Osteoblast (primary cell): ENCODE measurements at regions not wholly inside any gene's neighbourhood (a gene's known extent, or its start where the extent isn't known, plus 50 kb on each side); places are given as distances from the start of the nearest gene placed in this dataset.

Experiments used
- DNase-seq: peaks from one replicate; pipeline ENCODE4 v3.0.0; 2011; ENCODE audit warnings: low spot score, mixed read lengths; ENCODE audit not compliant: insufficient read length; ENCODE audit errors: missing footprints
- H2AFZ ChIP-seq: 2 replicates; pipeline ENCODE4 v1.6.0; 2011; ENCODE audit warnings: mild to moderate bottlenecking, low read length
- H3K27ac ChIP-seq: 2 replicates; pipeline ENCODE4 v1.5.1; 2011; ENCODE audit warnings: mild to moderate bottlenecking, low read depth, low read length, moderate library complexity
- H3K27me3 ChIP-seq: 2 replicates; pipeline ENCODE4 v1.6.0; 2012; ENCODE audit warnings: mild to moderate bottlenecking, control low read depth, inconsistent platforms, low read length, moderate library complexity; ENCODE audit not compliant: insufficient read depth
- H3K36me3 ChIP-seq: 2 replicates; pipeline ENCODE4 v1.5.1; 2011; ENCODE audit warnings: mild to moderate bottlenecking, low read length, control low read depth, moderate library complexity; ENCODE audit not compliant: insufficient read depth
- H3K4me1 ChIP-seq: 2 replicates; pipeline ENCODE4 v1.5.1; 2011; ENCODE audit warnings: mild to moderate bottlenecking, low read length, control low read depth, moderate library complexity; ENCODE audit not compliant: insufficient read depth
- H3K4me2 ChIP-seq: 2 replicates; pipeline ENCODE4 v1.6.0; 2011; ENCODE audit warnings: mild to moderate bottlenecking, low read length; ENCODE audit not compliant: insufficient read depth
- H3K4me3 ChIP-seq: fragments of 200-600 bp; sonication (generic); 3 replicates; pipeline ENCODE4 v1.5.1; 2012; ENCODE audit warnings: mild to moderate bottlenecking, low read length, inconsistent platforms; ENCODE audit not compliant: insufficient read depth
- H3K79me2 ChIP-seq: 2 replicates; pipeline ENCODE4 v1.6.0; 2012; ENCODE audit warnings: mild to moderate bottlenecking, low read length, control low read depth, inconsistent platforms; ENCODE audit not compliant: insufficient read depth
- H3K9me3 ChIP-seq: 2 replicates; pipeline ENCODE4 v1.5.1; 2011; ENCODE audit warnings: low read depth, low read length, control low read depth
- H4K20me1 ChIP-seq: 2 replicates; pipeline ENCODE4 v1.6.0; 2012; ENCODE audit warnings: mild to moderate bottlenecking, low read length, control low read depth; ENCODE audit not compliant: insufficient read depth
- CTCF ChIP-seq: IDR thresholded peaks from 2 replicates; pipeline ENCODE4 v1.5.1; 2011; ENCODE audit warnings: mild to moderate bottlenecking, low read depth, low read length, moderate library complexity; ENCODE audit errors: extremely low read depth

DNA sequence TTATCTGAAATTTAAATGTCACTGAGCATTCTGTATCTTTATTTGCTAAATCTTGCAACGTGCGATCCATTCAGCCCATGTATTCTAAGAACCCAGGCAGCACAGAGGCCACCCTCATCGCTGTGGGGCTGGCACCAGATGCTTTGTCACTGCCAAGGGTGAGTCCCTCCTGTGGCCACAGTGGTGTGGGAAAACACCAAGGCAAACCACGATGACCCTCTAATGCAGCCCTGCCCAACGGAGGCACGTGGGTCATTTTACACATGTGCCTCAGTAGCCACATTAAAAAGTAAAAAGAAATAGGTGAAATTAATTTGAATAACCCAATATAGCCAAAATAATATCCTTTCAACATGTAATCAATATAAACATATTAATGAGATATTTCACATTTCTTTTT is 221.7 kb downstream of the UNC5CL start:
- no peak for DNase-seq
- no peak overlapping the region for H3K4me2 ChIP-seq
- no peaks in the 10 kb centered on the region for H4K20me1 ChIP-seq
- TF ChIP-seq CTCF: no peak
- no peaks in the 10 kb centered on the region for H3K79me2 ChIP-seq
- H3K4me3 ChIP-seq: no peak overlapping the region
- no peak overlapping the region for H2AFZ ChIP-seq
- no peaks in the 10 kb centered on the region for H3K27me3 ChIP-seq
- H3K27ac ChIP-seq: no peak overlapping the region
- H3K9me3 ChIP-seq: no peaks in the 10 kb centered on the region
- H3K4me1 ChIP-seq: no peaks in the 10 kb centered on the region
- H3K36me3 ChIP-seq: no peaks in the 10 kb centered on the region

DNA sequence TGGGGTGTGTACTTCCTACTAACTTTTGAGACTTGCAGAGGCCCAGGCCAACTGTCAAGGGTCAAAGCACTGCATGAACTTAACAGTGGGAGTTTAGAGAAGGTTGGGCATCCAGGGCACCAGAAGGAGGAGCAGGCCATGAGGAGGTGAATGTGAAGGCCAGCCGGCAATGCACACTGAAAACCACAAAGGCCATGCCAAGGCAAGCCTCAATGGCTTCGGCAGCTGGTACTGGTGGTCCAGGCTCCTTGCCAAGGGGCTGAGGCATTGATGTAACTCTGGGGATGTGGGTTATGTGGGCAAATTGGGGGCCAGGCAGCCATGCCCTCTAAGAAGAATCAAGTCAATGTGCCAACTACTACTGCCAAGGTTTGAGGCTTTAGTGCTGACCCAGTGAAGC is 222.4 kb downstream of the UNC5CL start:
- H3K4me2 ChIP-seq: no peak overlapping the region
- no peaks in the 10 kb centered on the region for H4K20me1 ChIP-seq
- no peaks in the 10 kb centered on the region for H3K9me3 ChIP-seq
- no peaks in the 10 kb centered on the region for H3K36me3 ChIP-seq
- no peak overlapping the region for H3K27ac ChIP-seq
- no peak overlapping the region for H3K4me3 ChIP-seq
- no peak for TF ChIP-seq CTCF
- DNase-seq: no peak
- no peak overlapping the region for H2AFZ ChIP-seq
- H3K4me1 ChIP-seq: no peaks in the 10 kb centered on the region
- H3K27me3 ChIP-seq: no peaks in the 10 kb centered on the region
- no peaks in the 10 kb centered on the region for H3K79me2 ChIP-seq

GRCh38 chr6:40815731-40816130 is 223.3 kb downstream of the UNC5CL start:
- no peak for DNase-seq
- Histone ChIP-seq H3K9me3 (no peaks in the 10 kb centered on the region), H3K79me2 (no peaks in the 10 kb centered on the region), H3K36me3 (no peaks in the 10 kb centered on the region), H3K27me3 (no peaks in the 10 kb centered on the region), H3K4me2 (no peak overlapping the region), H2AFZ (no peak overlapping the region), H3K27ac (no peak overlapping the region), H3K4me3 (no peak overlapping the region), H3K4me1 (no peaks in the 10 kb centered on the region), H4K20me1 (no peaks in the 10 kb centered on the region)
- TF ChIP-seq CTCF: no peak

GRCh38 chr6:40810171-40810570 is 223.0 kb upstream of the LRFN2 start:
- peaks cover 3% of the 10 kb centered on the region for H3K4me1 ChIP-seq
- H2AFZ ChIP-seq: no peak overlapping the region
- H3K4me3 ChIP-seq: no peak overlapping the region
- H4K20me1 ChIP-seq: no peaks in the 10 kb centered on the region
- DNase-seq: no peak
- TF ChIP-seq CTCF: no peak
- H3K9me3 ChIP-seq: no peaks in the 10 kb centered on the region
- no peak overlapping the region for H3K4me2 ChIP-seq
- H3K27ac ChIP-seq: no peak overlapping the region
- H3K27me3 ChIP-seq: no peaks in the 10 kb centered on the region
- no peaks in the 10 kb centered on the region for H3K79me2 ChIP-seq
- H3K36me3 ChIP-seq: no peaks in the 10 kb centered on the region
